Peyer's patch (tissue), 4 donors: ENCODE measurements at regions not wholly inside any gene's neighbourhood (a gene's known extent, or its start where the extent isn't known, plus 50 kb on each side); places are given as distances from the start of the nearest gene placed in this dataset.

Experiments
- CTCF ChIP-seq, 6 experiments: fragments of 450-650 bp in 4 of 6; fragments of 200-600 bp in 2 of 6; sonication (generic) in 1 of 6; IDR thresholded peaks; one replicate each; pipeline ENCODE4 v1.5.1; 2017 to 2019; ENCODE audit warnings: antibody characterized with exemption in 6 of 6, mild to moderate bottlenecking in 3 of 6, moderate library complexity in 1 of 6
- POLR2A ChIP-seq, 2 donors: fragments of 450-650 bp; IDR thresholded peaks; one replicate each; pipeline ENCODE4 v1.5.1; 2017; ENCODE audit warnings: antibody characterized with exemption in 2 of 2, mild to moderate bottlenecking in 2 of 2, moderate library complexity in 2 of 2

- TF ChIP-seq CTCF (IDR thresholded peaks at IDR 0.05) (no peak), POLR2A (IDR thresholded peaks at IDR 0.05) (no peak)
These were observed 135.8 kb upstream of the AKIRIN2 start for GRCh38 chr6:87837876-87838275.
